Mucosa of descending colon (tissue), 3 donors: ENCODE measurements at regions not wholly inside any gene's neighbourhood (a gene's known extent, or its start where the extent isn't known, plus 50 kb on each side); places are given as distances from the start of the nearest gene placed in this dataset.

ENCODE experiments used
- ATAC-seq: fragments of 200-7000 bp; cut with Tn5 transposase; one replicate; pipeline ENCODE4 v1.9.1; 2020; ENCODE audit warnings: mild to moderate bottlenecking, moderate library complexity
- DNase-seq, 3 donors: peaks; one replicate each; pipeline ENCODE4 v3.0.0-alpha.2; 2020
- H3K36me3 ChIP-seq: fragments of 200-600 bp; one replicate; pipeline ENCODE4 v1.8.0; 2021; ENCODE audit warnings: low read depth, mild to moderate bottlenecking
- H3K4me1 ChIP-seq: fragments of 200-600 bp; one replicate; pipeline ENCODE4 v1.8.0; 2021; ENCODE audit warnings: low read depth, mild to moderate bottlenecking
- H3K4me3 ChIP-seq: fragments of 200-600 bp; one replicate; pipeline ENCODE4 v1.8.0; 2021; ENCODE audit warnings: mild to moderate bottlenecking
- H3K9me3 ChIP-seq: fragments of 200-600 bp; one replicate; pipeline ENCODE4 v1.8.0; 2021; ENCODE audit warnings: mild to moderate bottlenecking
- CTCF ChIP-seq: fragments of 200-600 bp; IDR thresholded peaks from one replicate; pipeline ENCODE4 v1.8.0; 2022; ENCODE audit warnings: antibody characterized with exemption, mild to moderate bottlenecking
- intact Hi-C, 2 donors: fragments of 100-400 bp; cut with DNase I in 1 of 2; cut with micrococcal nuclease in 1 of 2; formaldehyde crosslinking; loops; one replicate each; pipeline versions ENCODE4 v1.11.0 to v1.11.1; 2022; cut with DNase I, micrococcal nuclease
- donor health status: DM: no; HTN: no; CAD: no; lungs with moderate emphysema.
- donor health status: DM: no; HTN: no; CAD: no.
- donor health status: DM: no; HTN: yes; CAD: no.

- Histone ChIP-seq H3K4me1 (no peaks in the 10 kb centered on the region), H3K4me3 (no peak overlapping the region), H3K36me3 (no peaks in the 10 kb centered on the region), H3K9me3 (no peaks in the 10 kb centered on the region)
- no peak for TF ChIP-seq CTCF
- ATAC-seq (no peak), DNase-seq (no peak)
- intact Hi-C loops = loop anchor here in 1 of 2 donors (10.0 kb wide), 1 partner anchor 172 kb away; no protein-coding TSS in a partner anchor
These were observed 50.2 kb upstream of the VRK1 start for GRCh38 chr14:96747006-96747405.
